ENCODE measurements at regions not wholly inside any gene's neighbourhood (a gene's known extent, or its start where the extent isn't known, plus 50 kb on each side); places are given as distances from the start of the nearest gene placed in this dataset.
"Not testable (repeated sequence)": the region's sequence is repeated elsewhere in the genome, so short reads cannot be mapped to it uniquely, and the experiment has no call there.

DNA sequence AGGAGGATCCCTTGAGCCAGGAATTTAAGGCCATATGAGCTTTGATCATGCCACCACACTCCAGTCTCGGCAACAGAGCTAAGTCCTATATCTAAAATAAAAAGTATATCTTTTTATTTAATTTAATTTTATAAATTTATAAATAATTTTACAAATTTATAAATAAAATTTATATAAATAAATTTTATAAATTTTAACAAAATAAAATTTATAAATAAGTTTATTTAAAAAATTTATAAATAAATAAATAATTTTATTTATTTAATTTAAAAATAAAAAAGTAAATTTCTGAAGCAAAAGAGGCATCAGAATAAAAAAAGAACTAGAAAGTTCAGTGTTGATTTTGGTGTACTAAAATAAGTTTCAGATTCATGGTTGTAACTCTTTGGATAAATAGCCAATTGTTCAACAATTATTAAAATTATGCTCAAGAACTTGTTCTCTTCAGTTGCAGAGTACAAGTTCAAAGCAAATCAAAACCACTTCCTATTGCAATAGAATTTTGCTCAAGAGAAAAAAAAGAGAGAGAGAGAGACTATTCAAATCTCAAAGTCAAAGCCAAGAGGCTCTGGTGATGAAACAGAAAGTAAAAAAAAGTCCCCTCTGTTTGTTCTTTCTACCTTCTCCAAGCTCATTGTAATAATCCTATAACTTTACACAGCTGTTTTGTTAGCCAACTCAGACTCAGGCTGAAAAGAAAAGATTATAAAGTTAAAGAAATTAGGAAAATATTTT is 547.5 kb upstream of the ADGRB3 start:
- DNase-seq (ENCODE audit: low spot score), result no peak
- no peak overlapping the region for H3K4me3 ChIP-seq
- H3K4me2 ChIP-seq, result no peak overlapping the region
- no peaks in the 10 kb centered on the region for H3K9me2 ChIP-seq (replicated peaks; ENCODE audit: insufficient read depth)
- no peaks in the 10 kb centered on the region for H3K36me3 ChIP-seq (replicated peaks; ENCODE audit: insufficient read depth, low read depth)
- no peak overlapping the region for H2AFZ ChIP-seq
- 90% methylated on average over 1 of the region's 1 CpG for WGBS (ENCODE audit: low lambda C conversion rate, missing lambda C conversion rate)
- no peaks in the 10 kb centered on the region for H3K27me3 ChIP-seq
- no peaks in the 10 kb centered on the region for H3K4me1 ChIP-seq (ENCODE audit: insufficient read depth)
- H3K9me3 ChIP-seq (ENCODE audit: low read depth), result no peaks in the 10 kb centered on the region
- H4K20me1 ChIP-seq (ENCODE audit: insufficient read depth, poor library complexity, severe bottlenecking), result no peaks in the 10 kb centered on the region
- no peaks in the 10 kb centered on the region for H3K79me2 ChIP-seq
- no peak for TF ChIP-seq EZH2phosphoT487 (IDR thresholded peaks at IDR 0.05; ENCODE audit: low read depth, severe bottlenecking, unreplicated experiment)
- no peak for TF ChIP-seq CTCF (IDR thresholded peaks at IDR 0.05; ENCODE audit: poor library complexity)
- no peak for TF ChIP-seq EZH2 (IDR thresholded peaks at IDR 0.05; ENCODE audit: borderline replicate concordance)
- H3K27ac ChIP-seq, result no peak overlapping the region

- Histone ChIP-seq H3K27ac (no peak overlapping the region), H3K9me2 (replicated peaks; ENCODE audit: insufficient read depth) (no peaks in the 10 kb centered on the region), H2AFZ (no peak overlapping the region), H3K9me3 (ENCODE audit: low read depth) (no peaks in the 10 kb centered on the region), H3K4me2 (no peak overlapping the region), H3K36me3 (replicated peaks; ENCODE audit: insufficient read depth, low read depth) (no peaks in the 10 kb centered on the region), H3K4me3 (no peak overlapping the region), H3K27me3 (no peaks in the 10 kb centered on the region), H3K79me2 (no peaks in the 10 kb centered on the region), H3K4me1 (ENCODE audit: insufficient read depth) (no peaks in the 10 kb centered on the region), H4K20me1 (ENCODE audit: insufficient read depth, poor library complexity, severe bottlenecking) (no peaks in the 10 kb centered on the region)
- WGBS (ENCODE audit: low lambda C conversion rate, missing lambda C conversion rate), result 88% methylated on average over 4 of the region's 4 CpGs
- no peak for TF ChIP-seq EZH2phosphoT487 (IDR thresholded peaks at IDR 0.05; ENCODE audit: low read depth, severe bottlenecking, unreplicated experiment)
- TF ChIP-seq CTCF (IDR thresholded peaks at IDR 0.05; ENCODE audit: poor library complexity), result no peak
- TF ChIP-seq EZH2 (IDR thresholded peaks at IDR 0.05; ENCODE audit: borderline replicate concordance), result no peak
- DNase-seq (ENCODE audit: low spot score), result no peak
Measured at GRCh38 chr6:68086199-68086598, 548.9 kb upstream of the ADGRB3 start.

GRCh38 chr6:68085599-68085998 is 549.5 kb upstream of the ADGRB3 start:
- H3K4me1 ChIP-seq (ENCODE audit: insufficient read depth); H3K9me2 ChIP-seq (replicated peaks; ENCODE audit: insufficient read depth); DNase-seq (ENCODE audit: low spot score); H3K27me3 ChIP-seq; H3K9me3 ChIP-seq (ENCODE audit: low read depth); H2AFZ ChIP-seq; H3K79me2 ChIP-seq; H3K27ac ChIP-seq; H3K4me2 ChIP-seq; H3K4me3 ChIP-seq; H4K20me1 ChIP-seq (ENCODE audit: insufficient read depth, poor library complexity, severe bottlenecking); H3K36me3 ChIP-seq (replicated peaks; ENCODE audit: insufficient read depth, low read depth): not testable (repeated sequence)
- WGBS (ENCODE audit: low lambda C conversion rate, missing lambda C conversion rate), result 86% methylated on average over 4 of the region's 4 CpGs

- TF ChIP-seq EZH2 (IDR thresholded peaks at IDR 0.05; ENCODE audit: borderline replicate concordance), result no peak
- no peaks in the 10 kb centered on the region for H3K79me2 ChIP-seq
- H3K4me3 ChIP-seq, result no peak overlapping the region
- H3K4me1 ChIP-seq (ENCODE audit: insufficient read depth), result no peaks in the 10 kb centered on the region
- H3K36me3 ChIP-seq (replicated peaks; ENCODE audit: insufficient read depth, low read depth), result no peaks in the 10 kb centered on the region
- DNase-seq (ENCODE audit: low spot score), result no peak
- no peaks in the 10 kb centered on the region for H3K9me3 ChIP-seq (ENCODE audit: low read depth)
- H2AFZ ChIP-seq, result no peak overlapping the region
- H3K4me2 ChIP-seq, result no peak overlapping the region
- no peaks in the 10 kb centered on the region for H3K9me2 ChIP-seq (replicated peaks; ENCODE audit: insufficient read depth)
- no peaks in the 10 kb centered on the region for H3K27me3 ChIP-seq
- no peaks in the 10 kb centered on the region for H4K20me1 ChIP-seq (ENCODE audit: insufficient read depth, poor library complexity, severe bottlenecking)
- H3K27ac ChIP-seq, result no peak overlapping the region
Measured at GRCh38 chr6:68082086-68082485, 553.0 kb upstream of the ADGRB3 start.

Measured in hepatocyte (in vitro differentiated cells).